Hippocampal formation (tissue), 2 donors: ENCODE measurements at regions not wholly inside any gene's neighbourhood (a gene's known extent, or its start where the extent isn't known, plus 50 kb on each side); places are given as distances from the start of the nearest gene placed in this dataset.
"Not testable (repeated sequence)": the region's sequence is repeated elsewhere in the genome, so short reads cannot be mapped to it uniquely, and the experiment has no call there.

ENCODE experiments used
- DNase-seq, 2 donors: peaks; one replicate each; lab custom pipeline; 2025; lab: John Stamatoyannopoulos, UW

DNA sequence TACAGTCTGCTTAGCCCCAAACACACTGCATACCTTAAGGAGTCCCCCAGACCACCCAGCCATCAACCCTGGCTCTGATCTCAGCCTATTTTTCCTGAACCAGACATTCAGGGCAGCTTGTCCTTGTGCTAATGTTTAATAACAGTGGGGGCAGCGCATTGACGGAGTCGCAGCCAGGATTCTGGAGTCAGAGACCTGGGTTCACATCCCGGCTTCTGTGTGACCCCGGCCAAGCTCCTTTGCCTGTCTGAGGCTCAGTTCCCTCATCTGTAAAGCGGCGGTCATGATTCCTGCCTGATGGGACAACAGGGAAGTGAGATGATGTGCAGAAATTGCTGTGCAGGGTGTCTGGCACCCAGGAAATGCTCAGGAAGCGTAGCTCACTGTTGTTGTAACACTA, 63.1 kb downstream of the MATN1 start:
- DNase-seq = no peak

- no peak for DNase-seq
Measured at GRCh38 chr1:30659702-30660101, 63.7 kb downstream of the MATN1 start.

- DNase-seq = not testable (repeated sequence)
Measured at GRCh38 chr1:30658375-30658774, 65.0 kb downstream of the MATN1 start.

- no peak for DNase-seq
Measured at GRCh38 chr1:30658014-30658336, 65.4 kb downstream of the MATN1 start.

- no peak for DNase-seq
Measured at GRCh38 chr1:30657131-30658013, 66.0 kb downstream of the MATN1 start.

GRCh38 chr1:30656171-30656940, 67.0 kb downstream of the MATN1 start:
- no peak for DNase-seq

- DNase-seq = no peak
Measured at GRCh38 chr1:30655672-30656071, 67.7 kb downstream of the MATN1 start.

- DNase-seq = no peak
Measured at GRCh38 chr1:30654188-30654587, 69.2 kb downstream of the MATN1 start.

DNA sequence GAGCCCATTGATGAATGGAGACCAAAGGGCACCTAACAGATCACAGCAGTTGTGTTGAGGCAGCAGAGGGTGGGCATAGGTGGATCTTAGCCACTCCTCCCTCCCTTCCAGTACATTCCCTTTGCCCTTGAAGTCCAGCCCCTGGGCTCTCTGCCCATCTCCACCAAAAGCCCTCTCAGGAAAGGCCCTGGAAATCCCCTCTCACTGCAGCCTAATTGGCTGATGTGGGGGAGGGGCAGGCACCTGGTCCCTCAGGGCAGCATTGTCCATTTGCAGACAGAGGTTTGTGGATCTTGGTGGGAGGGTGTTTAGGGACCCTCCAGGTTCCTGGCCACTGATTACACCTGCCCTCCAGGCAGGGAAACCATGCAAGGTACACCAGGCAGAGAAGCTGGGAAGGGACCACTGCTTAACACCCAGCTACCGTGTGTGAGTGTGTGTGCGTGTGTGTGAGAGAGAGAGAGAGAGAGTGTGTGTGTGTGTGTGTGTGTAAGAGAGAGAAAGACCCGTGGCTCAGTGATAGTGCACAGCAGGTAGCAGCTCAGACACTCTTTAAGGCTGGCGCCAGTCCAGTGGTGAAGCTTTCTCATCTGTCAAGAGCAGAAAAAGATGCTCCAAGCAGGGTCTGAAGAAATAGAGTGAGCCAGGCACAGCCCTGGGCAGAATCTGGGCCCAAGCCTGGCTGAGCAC, 71.1 kb downstream of the MATN1 start:
- no peak for DNase-seq

- not testable (repeated sequence) for DNase-seq
Measured at GRCh38 chr1:30651395-30651794, 72.0 kb downstream of the MATN1 start.

GRCh38 chr1:30650968-30651320, 72.4 kb downstream of the MATN1 start:
- DNase-seq = no peak

DNA sequence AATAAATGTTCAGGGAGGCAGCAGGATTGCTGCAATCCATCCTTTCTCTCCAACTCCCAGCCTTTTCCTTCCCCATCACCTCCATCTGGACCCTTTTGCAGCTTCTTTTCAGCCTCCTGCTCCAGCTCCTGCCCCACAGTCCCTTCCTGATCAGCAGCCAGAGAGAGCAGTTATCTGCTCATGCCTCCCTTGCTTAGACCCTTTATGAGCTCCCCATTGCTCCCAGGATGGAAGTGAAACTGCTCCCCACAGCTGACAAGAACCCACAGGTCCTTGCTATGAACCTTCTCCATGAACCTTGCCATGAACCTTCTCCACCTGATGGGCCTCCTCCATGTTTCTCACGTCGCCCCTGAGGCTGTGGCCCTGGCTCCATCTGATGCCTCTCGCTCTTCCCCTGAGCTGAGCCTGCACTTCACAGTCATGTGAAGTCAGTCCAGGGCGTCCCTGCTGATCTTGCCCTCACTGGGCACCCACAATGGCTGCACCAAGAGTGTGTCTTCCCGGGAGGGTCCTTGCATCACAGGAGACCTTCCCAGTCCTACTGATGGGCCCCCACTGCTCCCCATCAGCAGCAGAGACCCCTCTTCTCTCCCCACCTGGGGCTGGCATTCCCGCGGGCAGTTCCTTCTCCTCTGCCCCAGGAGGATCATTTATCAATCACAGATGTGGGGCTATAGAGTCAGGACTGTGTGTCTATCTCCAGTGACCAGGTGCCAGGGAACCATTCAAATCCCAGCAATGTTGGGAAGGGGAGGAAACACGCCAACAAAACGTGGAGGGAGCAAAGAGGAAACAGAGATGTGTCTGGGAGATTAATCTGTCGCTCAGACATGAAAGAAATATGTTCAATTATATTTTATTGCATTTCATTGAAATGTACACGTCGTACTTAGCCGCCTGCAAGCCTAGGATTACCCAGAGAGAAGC, 73.1 kb downstream of the MATN1 start:
- DNase-seq = no peak

GRCh38 chr1:30649321-30649991, 73.9 kb downstream of the MATN1 start:
- no peak for DNase-seq

DNA sequence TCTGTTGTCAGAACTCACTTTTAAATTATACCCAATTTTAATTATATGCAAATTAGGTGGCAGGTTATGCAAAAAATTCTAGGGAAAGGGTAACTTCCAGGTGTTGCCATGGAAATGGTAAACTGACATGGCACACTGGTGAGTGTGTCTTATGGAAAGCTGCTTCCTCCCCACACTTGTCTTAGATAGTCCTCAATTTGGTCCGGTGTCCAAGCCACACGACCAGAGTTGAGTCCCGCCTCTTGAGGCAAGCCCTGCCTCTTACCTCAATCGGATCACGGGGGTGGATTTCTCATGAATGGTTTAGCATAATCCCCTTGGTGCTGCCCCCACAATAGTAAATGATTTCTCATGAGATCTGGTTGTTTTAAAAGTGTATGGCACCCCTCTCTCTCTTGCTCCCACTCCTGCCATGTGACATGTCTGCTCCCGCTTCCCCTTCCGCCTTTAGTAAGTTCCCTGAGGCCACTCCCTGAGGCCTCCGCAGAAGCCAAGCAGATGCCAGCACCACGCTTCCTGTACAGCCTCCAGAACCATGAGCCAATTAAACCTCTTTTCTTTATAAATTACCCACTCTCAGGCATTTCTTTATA, 74.9 kb downstream of the MATN1 start:
- DNase-seq = no peak

DNA sequence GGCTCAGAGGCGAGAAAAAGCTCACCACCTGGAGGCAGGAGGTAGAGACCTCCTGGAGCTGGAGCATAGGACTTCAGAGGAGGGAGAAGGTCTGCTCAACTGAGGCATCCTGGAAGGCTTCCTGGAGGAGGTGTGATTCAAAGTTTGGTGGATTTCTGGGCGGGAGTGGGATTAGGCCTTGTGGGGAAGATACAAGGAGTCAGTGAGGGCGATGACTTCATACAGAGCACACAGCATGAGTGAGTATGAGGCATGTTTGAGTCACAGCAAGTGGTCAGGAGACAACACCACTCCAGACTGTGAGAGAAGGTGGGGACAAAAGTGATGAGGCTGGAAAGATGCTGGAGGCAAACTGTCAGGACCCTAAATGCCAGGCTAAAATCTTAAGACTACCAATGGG, 77.6 kb downstream of the MATN1 start:
- DNase-seq = no peak

DNA sequence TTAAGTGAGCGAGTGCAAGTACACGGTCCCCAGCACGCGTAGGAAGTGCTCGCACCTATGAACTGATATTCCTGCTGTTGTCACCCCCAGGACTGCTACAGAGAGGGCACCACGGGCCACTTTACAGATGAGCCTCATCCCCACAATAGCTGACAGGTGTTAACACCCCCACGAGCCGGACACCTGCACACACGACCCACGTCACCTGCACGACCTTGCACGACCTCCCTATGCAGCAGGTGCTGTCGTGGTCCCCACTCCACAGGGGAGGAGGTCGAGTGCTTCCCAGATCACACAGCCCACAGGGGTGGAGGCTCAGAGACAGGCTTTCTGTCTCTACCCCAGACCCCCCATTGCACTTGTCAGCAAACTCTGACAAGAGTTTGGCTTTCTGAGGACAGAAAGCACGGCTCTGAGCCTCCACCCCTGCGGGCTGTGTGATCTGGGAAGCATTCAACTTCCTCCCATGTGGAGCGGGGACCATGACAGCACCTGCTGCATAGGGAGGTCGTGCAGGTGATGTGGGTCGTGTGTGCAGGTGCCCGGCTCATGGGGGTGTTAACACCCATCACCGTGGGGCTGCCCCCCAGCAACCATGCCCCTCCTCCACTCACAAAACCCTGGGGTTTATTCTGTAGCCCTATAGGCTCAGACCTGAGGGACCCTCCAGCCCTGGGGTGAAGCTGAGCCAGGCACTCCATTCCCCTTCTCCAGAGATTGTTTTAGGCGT, 80.8 kb downstream of the MATN1 start:
- DNase-seq = no peak

- DNase-seq = no peak
Measured at GRCh38 chr1:30641572-30642353, 81.6 kb downstream of the MATN1 start.

DNA sequence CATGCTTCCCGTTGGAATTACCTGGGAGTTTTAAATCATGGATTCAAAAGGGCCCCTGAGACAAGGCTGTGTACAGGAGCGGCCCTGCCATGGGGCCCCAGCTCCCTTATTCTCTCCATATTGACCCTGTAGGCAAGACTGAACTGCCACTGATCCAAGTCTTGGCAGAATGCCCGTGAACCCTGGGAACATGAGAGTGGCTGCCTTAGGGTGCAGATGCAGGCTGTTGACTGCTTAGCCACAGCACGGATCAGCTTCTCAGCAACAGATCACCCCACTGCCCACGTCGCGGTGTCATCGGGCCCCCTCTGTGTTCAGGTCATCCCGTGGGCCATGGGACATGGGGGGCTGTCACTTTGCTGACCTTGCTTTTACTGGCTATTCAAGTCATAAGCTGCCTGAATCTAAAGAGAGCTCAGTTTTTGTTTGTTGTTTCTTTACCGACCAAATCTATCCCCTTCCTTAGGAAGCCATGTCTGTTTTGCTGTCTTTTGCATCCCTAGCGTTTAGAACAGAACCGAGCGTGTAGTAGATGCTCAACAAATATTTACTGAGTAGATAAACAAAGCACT, 83.4 kb downstream of the MATN1 start:
- no peak for DNase-seq

DNA sequence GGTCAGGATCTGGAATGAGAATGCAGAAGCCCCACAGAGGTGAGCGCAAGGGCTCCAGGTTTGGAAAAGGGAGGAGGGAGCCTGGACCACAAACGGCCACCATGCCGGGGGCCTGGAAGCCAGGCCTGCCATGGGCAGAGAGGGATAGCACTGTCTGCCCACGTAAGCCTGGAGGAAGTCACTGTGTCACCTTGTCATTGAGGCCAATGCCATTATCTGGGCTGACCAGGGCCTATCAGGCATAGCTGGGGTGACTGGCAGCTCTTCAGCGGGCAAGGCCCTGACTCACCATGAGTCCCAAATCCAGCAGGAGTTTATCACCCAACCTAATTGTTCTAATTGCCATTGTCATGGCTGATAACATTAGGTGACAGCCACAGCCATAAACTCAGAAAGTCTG, 84.6 kb downstream of the MATN1 start:
- no peak for DNase-seq
